ENCODE measurements at regions not wholly inside any gene's neighbourhood (a gene's known extent, or its start where the extent isn't known, plus 50 kb on each side); places are given as distances from the start of the nearest gene placed in this dataset.

- Histone ChIP-seq H3F3A (ENCODE audit: insufficient read depth) (no peaks in the 10 kb centered on the region), H3K9ac (ENCODE audit: low read length) (no peak overlapping the region), H3K9me2 (replicated peaks; ENCODE audit: insufficient read depth, low read length) (no peaks in the 10 kb centered on the region), H4K20me1 (ENCODE audit: low read depth, low read length) (no peaks in the 10 kb centered on the region), H3K9me3 (ENCODE audit: insufficient read depth, low read length) (no peaks in the 10 kb centered on the region), H3K27ac (ENCODE audit: low read depth, low read length) (no peak overlapping the region), H2AFZ (ENCODE audit: low read depth, low read length, severe bottlenecking) (no peak overlapping the region), H3K4me3 (ENCODE audit: insufficient read depth, low read length, poor library complexity, severe bottlenecking) (no peak overlapping the region), H3K4me2 (ENCODE audit: low read depth, low read length, poor library complexity, severe bottlenecking) (no peak overlapping the region), H3K27me3 (ENCODE audit: low read length) (no peaks in the 10 kb centered on the region), H3K79me2 (ENCODE audit: insufficient read depth, low read length) (no peaks in the 10 kb centered on the region), H3K36me3 (ENCODE audit: low read length) (no peaks in the 10 kb centered on the region)
- TF ChIP-seq CTCF (IDR thresholded peaks at IDR 0.05; ENCODE audit: insufficient read depth, low read length, poor library complexity, severe bottlenecking) (no peak), EZH2phosphoT487 (conservative IDR thresholded peaks at IDR 0.05; ENCODE audit: low read length) (no peak)
These were observed 660.1 kb upstream of the RAB6C start for GRCh38 chr2:129319422-129319717.

GRCh38 chr2:129320288-129320687 lies 659.2 kb upstream of the RAB6C start:
- Histone ChIP-seq H3F3A (ENCODE audit: insufficient read depth) (no peaks in the 10 kb centered on the region), H3K79me2 (ENCODE audit: insufficient read depth, low read length) (no peaks in the 10 kb centered on the region), H3K9me3 (ENCODE audit: insufficient read depth, low read length) (no peaks in the 10 kb centered on the region), H2AFZ (ENCODE audit: low read depth, low read length, severe bottlenecking) (no peak overlapping the region), H3K9me2 (replicated peaks; ENCODE audit: insufficient read depth, low read length) (no peaks in the 10 kb centered on the region), H3K27me3 (ENCODE audit: low read length) (no peaks in the 10 kb centered on the region), H3K4me2 (ENCODE audit: low read depth, low read length, poor library complexity, severe bottlenecking) (no peak overlapping the region), H3K27ac (ENCODE audit: low read depth, low read length) (no peak overlapping the region), H4K20me1 (ENCODE audit: low read depth, low read length) (no peaks in the 10 kb centered on the region), H3K36me3 (ENCODE audit: low read length) (no peaks in the 10 kb centered on the region), H3K9ac (ENCODE audit: low read length) (no peak overlapping the region), H3K4me3 (ENCODE audit: insufficient read depth, low read length, poor library complexity, severe bottlenecking) (no peak overlapping the region)
- TF ChIP-seq CTCF (IDR thresholded peaks at IDR 0.05; ENCODE audit: insufficient read depth, low read length, poor library complexity, severe bottlenecking): no peak
- TF ChIP-seq EZH2phosphoT487 (conservative IDR thresholded peaks at IDR 0.05; ENCODE audit: low read length): no peak

GRCh38 chr2:129324349-129324748 lies 655.1 kb upstream of the RAB6C start:
- Histone ChIP-seq H3K27me3 (ENCODE audit: low read length) (no peaks in the 10 kb centered on the region), H3K4me3 (ENCODE audit: insufficient read depth, low read length, poor library complexity, severe bottlenecking) (no peak overlapping the region), H3K4me2 (ENCODE audit: low read depth, low read length, poor library complexity, severe bottlenecking) (no peak overlapping the region), H3K27ac (ENCODE audit: low read depth, low read length) (no peak overlapping the region), H4K20me1 (ENCODE audit: low read depth, low read length) (no peaks in the 10 kb centered on the region), H3K9me2 (replicated peaks; ENCODE audit: insufficient read depth, low read length) (no peaks in the 10 kb centered on the region), H3K36me3 (ENCODE audit: low read length) (no peaks in the 10 kb centered on the region), H3K9ac (ENCODE audit: low read length) (no peak overlapping the region), H3K79me2 (ENCODE audit: insufficient read depth, low read length) (no peaks in the 10 kb centered on the region), H3F3A (ENCODE audit: insufficient read depth) (no peaks in the 10 kb centered on the region), H2AFZ (ENCODE audit: low read depth, low read length, severe bottlenecking) (no peak overlapping the region), H3K9me3 (ENCODE audit: insufficient read depth, low read length) (no peaks in the 10 kb centered on the region)
- TF ChIP-seq EZH2phosphoT487 (conservative IDR thresholded peaks at IDR 0.05; ENCODE audit: low read length): no peak
- TF ChIP-seq CTCF (IDR thresholded peaks at IDR 0.05; ENCODE audit: insufficient read depth, low read length, poor library complexity, severe bottlenecking): no peak

- H4K20me1 ChIP-seq (ENCODE audit: low read depth, low read length): no peaks in the 10 kb centered on the region
These were observed 654.3 kb upstream of the RAB6C start for GRCh38 chr2:129325151-129325550.

More at GRCh38 chr2:129325151-129325550, 654.3 kb upstream of the RAB6C start:
- TF ChIP-seq CTCF (IDR thresholded peaks at IDR 0.05; ENCODE audit: insufficient read depth, low read length, poor library complexity, severe bottlenecking) (no peak), EZH2phosphoT487 (conservative IDR thresholded peaks at IDR 0.05; ENCODE audit: low read length) (no peak)
- Histone ChIP-seq H2AFZ (ENCODE audit: low read depth, low read length, severe bottlenecking) (no peak overlapping the region), H3K27me3 (ENCODE audit: low read length) (no peaks in the 10 kb centered on the region), H3K27ac (ENCODE audit: low read depth, low read length) (no peak overlapping the region), H3K79me2 (ENCODE audit: insufficient read depth, low read length) (no peaks in the 10 kb centered on the region), H3K9me3 (ENCODE audit: insufficient read depth, low read length) (no peaks in the 10 kb centered on the region), H3K4me3 (ENCODE audit: insufficient read depth, low read length, poor library complexity, severe bottlenecking) (no peak overlapping the region), H3K36me3 (ENCODE audit: low read length) (no peaks in the 10 kb centered on the region), H3F3A (ENCODE audit: insufficient read depth) (no peaks in the 10 kb centered on the region), H3K9ac (ENCODE audit: low read length) (no peak overlapping the region), H3K9me2 (replicated peaks; ENCODE audit: insufficient read depth, low read length) (no peaks in the 10 kb centered on the region), H3K4me2 (ENCODE audit: low read depth, low read length, poor library complexity, severe bottlenecking) (no peak overlapping the region)
